CD4-positive, alpha-beta T cell treated with Interleukin-6 at 100 ng/mL for 8 hours (primary cell): ENCODE measurements at regions not wholly inside any gene's neighbourhood (a gene's known extent, or its start where the extent isn't known, plus 50 kb on each side); places are given as distances from the start of the nearest gene placed in this dataset.
"Not testable (repeated sequence)": the region's sequence is repeated elsewhere in the genome, so short reads cannot be mapped to it uniquely, and the experiment has no call there.

Experiments
- DNase-seq: peaks from one replicate; pipeline ENCODE4 v3.0.0-alpha.2; 2020; ENCODE audit warnings: mixed read lengths, low spot score

GRCh38 chr11:134497586-134497985 is 85.5 kb upstream of the B3GAT1 start:
- no peak for DNase-seq

- not testable (repeated sequence) for DNase-seq
These were observed 84.0 kb upstream of the B3GAT1 start for GRCh38 chr11:134496058-134496457.

- not testable (repeated sequence) for DNase-seq
These were observed 82.4 kb upstream of the B3GAT1 start for GRCh38 chr11:134494395-134494794.

DNA sequence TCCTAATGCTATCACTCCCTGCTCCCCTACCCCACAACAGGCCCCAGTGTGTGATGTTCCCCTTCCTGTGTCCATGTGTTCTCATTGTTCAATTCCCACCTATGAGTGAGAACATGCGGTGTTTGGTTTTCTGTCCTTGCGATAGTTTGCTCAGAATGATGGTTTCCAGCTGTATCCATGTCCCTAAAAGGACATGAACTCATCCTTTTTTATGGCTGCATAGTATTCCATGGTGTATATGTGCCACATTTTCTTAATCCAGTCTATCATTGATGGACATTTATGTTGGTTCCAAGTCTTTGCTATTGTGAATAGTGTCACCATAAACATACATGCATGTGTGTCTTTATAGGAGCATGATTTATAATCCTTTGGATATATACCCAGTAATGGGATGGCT is 80.4 kb upstream of the B3GAT1 start:
- not testable (repeated sequence) for DNase-seq

DNA sequence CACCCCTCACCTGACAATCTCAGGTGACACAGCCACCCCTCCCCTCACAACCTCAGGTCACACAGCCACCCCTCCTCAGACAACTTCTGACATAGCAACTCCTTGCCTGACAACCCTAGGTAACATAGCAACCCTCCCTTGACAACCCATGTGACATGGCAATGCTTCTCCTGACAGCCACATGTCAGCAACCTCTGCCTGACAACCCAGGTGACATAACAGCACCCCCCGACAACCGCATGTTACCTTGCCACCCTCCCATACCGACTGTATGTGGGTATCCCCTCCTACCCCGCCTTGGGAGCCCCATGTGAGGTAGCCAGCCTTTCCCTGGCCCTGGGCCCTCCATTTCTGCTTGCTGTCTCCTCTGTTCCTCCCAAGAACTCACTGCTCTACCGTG is 77.7 kb upstream of the B3GAT1 start:
- no peak for DNase-seq

- no peak for DNase-seq
These were observed 76.9 kb upstream of the B3GAT1 start for GRCh38 chr11:134488913-134489312.

DNA sequence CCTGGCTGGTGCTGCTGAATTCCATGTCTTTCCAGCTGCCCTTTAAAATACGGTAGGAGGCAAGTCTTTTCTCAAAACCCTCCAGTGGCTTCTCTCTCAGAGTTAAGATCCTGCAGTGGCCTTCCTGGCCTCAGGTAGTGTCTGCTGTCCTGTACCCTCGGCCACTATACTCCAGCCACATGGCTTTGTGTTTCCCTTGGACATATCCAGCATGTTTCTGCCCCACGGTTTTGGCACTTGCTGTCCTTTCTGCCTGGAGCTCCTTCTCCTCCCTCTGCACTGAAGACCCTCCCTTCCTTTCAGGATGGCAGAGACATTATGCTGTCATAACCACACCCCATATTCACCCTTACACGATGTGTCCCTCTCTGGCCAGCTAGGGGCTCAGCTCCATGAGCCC is 76.5 kb upstream of the B3GAT1 start:
- no peak for DNase-seq

DNA sequence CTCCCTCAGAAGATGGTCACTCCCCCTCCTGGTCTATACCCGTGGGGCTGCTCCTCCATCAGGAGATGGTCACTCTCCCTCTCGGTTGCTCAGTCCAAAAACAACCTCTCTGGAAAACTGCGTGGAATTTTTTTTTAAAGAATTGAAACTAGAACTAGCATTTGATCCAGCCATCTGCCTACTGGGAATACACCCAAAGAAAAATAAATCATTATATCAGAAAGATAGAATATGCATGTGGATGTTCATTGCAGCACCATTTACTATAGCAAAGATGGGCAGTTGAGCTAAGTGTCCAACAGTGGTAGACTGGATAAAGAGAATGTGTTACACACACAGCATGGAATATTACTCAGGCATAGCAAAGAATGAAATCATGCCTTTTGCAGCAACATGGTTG is 75.7 kb upstream of the B3GAT1 start:
- no peak for DNase-seq

GRCh38 chr11:134486704-134487103 is 74.7 kb upstream of the B3GAT1 start:
- DNase-seq: no peak

GRCh38 chr11:134486106-134486505 is 74.1 kb upstream of the B3GAT1 start:
- DNase-seq: no peak

DNA sequence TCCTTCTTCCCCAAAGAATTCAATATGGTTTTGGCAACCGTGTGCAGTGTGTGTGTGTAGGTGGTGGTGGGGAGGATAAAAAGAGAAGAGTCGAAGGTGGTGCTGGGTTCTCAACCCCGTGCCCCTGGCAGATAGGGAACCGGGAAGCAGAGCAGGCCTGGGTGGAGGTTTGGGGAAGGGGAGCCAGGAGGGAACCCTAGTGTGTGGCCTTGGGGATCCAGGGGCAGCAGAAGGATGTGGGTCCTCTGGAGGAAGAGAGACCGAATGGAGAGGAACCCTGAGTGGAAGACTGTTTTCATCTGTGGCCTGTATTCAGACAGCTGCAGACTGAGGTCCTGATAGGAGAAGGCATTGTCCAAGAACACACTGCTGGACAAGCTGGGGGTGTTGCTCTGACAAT is 73.3 kb upstream of the B3GAT1 start:
- no peak for DNase-seq

DNA sequence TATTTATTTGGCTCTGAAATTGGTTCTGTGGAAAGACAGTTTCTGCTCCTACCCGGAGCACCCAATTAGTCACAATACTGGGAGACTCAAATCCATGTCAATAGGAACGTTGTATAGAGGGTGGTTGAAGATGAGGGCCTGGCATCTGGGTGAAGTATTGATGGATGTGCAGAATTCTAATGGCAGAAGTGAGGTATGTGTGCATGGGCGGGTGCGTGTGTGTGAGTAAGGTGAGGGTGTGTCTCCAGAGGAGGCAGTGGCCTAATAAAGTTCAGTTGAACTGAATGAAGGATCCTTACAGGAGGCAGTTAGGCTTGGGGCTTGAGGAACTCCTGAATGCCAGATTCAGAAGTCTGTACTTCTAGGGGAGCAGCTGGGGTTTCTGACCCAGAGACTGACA is 71.8 kb upstream of the B3GAT1 start:
- DNase-seq: no peak

GRCh38 chr11:134483291-134483690 is 71.2 kb upstream of the B3GAT1 start:
- DNase-seq: no peak

GRCh38 chr11:134482865-134483264 is 70.8 kb upstream of the B3GAT1 start:
- no peak for DNase-seq

GRCh38 chr11:134481933-134482527 is 70.0 kb upstream of the B3GAT1 start:
- no peak for DNase-seq

DNA sequence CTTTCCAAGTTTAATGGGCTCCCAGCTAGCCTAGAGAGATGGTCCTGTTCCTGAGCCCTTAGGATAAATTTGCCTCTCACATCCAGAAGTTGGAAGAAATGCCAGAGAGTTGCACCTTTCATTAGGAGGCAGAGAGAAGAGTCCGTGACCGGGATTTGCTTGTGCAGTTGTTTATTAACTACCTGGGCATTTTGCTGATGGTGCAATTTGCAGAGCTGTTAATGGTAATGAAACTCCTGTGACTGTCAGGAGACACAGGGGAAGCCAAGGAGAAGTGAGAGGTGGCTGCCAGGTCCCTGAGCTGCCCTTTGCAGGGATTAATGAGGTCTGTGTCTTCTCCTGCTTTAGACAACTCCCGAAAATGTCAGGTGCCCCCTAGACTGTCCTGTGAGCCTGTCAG is 69.1 kb upstream of the B3GAT1 start:
- no peak for DNase-seq

- no peak for DNase-seq
These were observed 68.2 kb upstream of the B3GAT1 start for GRCh38 chr11:134480136-134480712.

- no peak for DNase-seq
These were observed 67.4 kb upstream of the B3GAT1 start for GRCh38 chr11:134479206-134480135.

GRCh38 chr11:134478611-134479010 is 66.6 kb upstream of the B3GAT1 start:
- no peak for DNase-seq

DNA sequence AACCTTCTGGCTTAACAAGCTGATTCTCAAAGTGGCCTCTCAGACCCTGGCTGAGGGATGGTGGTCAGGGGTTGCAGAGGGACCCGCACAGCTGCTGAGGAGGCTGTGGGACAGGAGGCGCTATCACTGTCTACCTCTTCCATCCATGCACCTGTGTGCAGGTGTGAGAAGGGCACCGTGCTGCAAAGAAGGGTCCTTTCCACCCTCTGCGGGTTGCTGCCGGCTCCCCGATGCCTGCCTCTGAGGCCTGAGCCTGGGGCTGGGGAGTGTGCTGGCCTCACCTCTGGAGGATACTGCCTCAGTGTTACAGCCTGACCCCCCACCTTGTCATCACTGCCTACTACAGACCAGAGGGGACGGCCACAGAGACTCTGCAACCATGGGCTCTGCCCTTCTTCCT is 66.1 kb upstream of the B3GAT1 start:
- no peak for DNase-seq

GRCh38 chr11:134477486-134477885 is 65.4 kb upstream of the B3GAT1 start:
- DNase-seq: no peak

GRCh38 chr11:134476435-134477021 is 64.5 kb upstream of the B3GAT1 start:
- no peak for DNase-seq

DNA sequence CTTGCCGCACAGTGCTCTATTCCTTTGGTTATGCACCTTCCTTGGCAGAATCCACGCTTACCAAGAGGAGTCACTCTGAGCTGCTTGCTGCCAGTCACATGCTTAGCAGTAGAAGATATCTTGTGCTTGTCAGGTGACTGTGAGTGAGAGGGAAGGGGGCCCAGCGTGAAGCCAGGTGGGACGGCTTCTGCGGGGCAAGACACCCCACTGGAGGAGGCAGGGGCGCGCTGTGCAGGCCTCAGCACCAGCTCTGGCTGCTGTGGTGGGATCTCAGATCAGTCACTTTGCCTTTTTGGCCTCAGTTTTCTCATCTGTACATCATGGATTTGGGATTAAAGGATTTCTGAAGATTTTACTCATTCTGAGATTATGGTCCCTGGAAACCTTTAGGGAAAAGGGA is 63.9 kb upstream of the B3GAT1 start:
- DNase-seq: no peak
